ENCODE measurements at regions not wholly inside any gene's neighbourhood (a gene's known extent, or its start where the extent isn't known, plus 50 kb on each side); places are given as distances from the start of the nearest gene placed in this dataset.

DNA sequence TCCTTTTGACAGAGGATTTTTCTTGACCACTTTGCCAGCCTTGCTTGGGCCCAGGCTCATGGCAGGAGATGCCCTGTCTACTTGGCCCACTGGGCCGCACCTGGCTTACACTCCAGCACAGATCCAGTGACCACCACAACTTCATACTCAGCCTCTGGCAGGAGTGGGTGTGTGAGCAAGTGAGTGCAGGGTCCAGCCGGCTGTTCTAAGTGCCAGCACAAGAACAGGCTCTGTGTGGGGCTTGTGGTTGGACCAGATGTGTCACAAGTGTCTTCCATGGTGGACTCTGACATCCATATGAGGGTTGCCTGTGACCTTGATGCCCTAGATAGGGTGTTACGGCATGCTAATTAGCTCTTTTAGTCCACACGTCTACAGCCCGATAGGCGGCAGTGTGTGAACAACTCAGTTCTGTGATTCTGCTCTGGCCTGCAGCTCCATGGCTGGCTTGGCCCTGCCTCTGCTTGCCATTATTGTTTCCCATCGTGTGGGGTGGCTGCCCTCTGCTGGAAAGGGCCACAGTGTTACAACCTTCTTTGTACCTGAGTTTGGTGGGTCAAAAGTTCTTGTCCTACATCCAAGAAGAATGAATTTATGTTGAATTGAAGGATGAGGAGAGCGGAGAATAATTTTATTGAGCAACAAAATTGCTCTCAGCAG, 1089.1 kb downstream of the SLC6A15 start:
- TF ChIP-seq, protein P1, sequence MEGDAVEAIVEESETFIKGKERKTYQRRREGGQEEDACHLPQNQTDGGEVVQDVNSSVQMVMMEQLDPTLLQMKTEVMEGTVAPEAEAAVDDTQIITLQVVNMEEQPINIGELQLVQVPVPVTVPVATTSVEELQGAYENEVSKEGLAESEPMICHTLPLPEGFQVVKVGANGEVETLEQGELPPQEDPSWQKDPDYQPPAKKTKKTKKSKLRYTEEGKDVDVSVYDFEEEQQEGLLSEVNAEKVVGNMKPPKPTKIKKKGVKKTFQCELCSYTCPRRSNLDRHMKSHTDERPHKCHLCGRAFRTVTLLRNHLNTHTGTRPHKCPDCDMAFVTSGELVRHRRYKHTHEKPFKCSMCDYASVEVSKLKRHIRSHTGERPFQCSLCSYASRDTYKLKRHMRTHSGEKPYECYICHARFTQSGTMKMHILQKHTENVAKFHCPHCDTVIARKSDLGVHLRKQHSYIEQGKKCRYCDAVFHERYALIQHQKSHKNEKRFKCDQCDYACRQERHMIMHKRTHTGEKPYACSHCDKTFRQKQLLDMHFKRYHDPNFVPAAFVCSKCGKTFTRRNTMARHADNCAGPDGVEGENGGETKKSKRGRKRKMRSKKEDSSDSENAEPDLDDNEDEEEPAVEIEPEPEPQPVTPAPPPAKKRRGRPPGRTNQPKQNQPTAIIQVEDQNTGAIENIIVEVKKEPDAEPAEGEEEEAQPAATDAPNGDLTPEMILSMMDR (IDR thresholded peaks at IDR 0.05; ENCODE audit: unreplicated experiment): no peak
- H3K36me3 Mint-ChIP-seq (ENCODE audit: insufficient read depth, unreplicated experiment): no peaks in the 10 kb centered on the region
- DNase-seq: peak; percentile 66
- peaks cover 3% of the 10 kb centered on the region for H3K9me3 Mint-ChIP-seq (ENCODE audit: low read depth, unreplicated experiment)
- H3K27ac Mint-ChIP-seq (ENCODE audit: unreplicated experiment): no peak overlapping the region
- BruUV-seq (replicated peaks): no TSS peak
- H3K4me3 Mint-ChIP-seq (ENCODE audit: low read depth, unreplicated experiment): no peak overlapping the region
- intact Hi-C loops (cut with micrococcal nuclease; ENCODE audit: unreplicated experiment): loop anchor here (5.0 kb wide), 1 partner anchor 1136 kb away; the partner anchor contains the start of gene TMTC2
- H3K27me3 Mint-ChIP-seq (ENCODE audit: unreplicated experiment): no peaks in the 10 kb centered on the region
- CTCF ChIA-PET: interaction anchor here (0.6 to 1.0 kb wide), 3 partner anchors 69 to 1138 kb away, joined by 3 to 8 read pairs (median 4); partner anchors contain the start of gene TMTC2
- H3K4me1 Mint-ChIP-seq (ENCODE audit: low read depth, unreplicated experiment): peaks cover 28% of the 10 kb centered on the region

DNA sequence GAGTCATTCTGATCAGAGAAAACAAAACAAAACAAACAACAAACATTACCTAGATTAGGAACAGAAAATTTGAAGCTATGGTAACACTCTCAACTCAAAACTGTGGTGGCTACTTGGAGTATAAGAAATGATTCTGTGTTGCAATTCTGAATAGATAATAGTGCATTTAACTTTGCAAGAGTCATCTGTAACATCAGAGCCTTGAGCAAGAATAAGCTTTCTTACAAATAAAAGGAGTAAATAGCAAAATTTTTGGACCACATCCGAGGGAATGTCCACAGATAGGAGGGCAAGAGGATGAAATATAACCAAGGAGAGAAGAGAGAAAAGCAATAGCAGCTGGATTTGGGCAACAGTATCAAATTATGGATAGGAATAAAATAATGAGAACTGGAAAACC, 1090.6 kb downstream of the SLC6A15 start:
- no TSS peak for BruUV-seq (replicated peaks)

DNA sequence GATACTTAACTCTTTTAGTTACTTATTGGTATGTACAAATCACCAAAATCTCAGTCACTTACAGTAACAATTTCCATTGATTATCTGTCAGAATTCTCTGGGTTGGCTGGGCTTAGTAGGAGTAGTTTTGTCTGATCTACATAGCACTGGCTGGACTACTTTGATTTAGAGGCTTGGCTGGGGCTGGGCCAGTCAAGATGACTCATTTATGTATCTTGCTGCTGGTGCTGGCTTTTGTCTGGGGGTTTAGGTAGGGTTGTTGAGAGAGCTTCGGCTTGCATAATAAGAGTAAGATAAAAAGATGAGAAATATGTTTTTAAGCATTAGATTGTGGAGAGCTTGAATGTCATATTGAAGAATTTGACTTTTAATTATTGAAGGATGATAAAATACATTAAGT, 1093.7 kb downstream of the SLC6A15 start:
- DNase-seq: peak; percentile 56
- Mint-ChIP-seq H3K27me3 (ENCODE audit: unreplicated experiment) (no peaks in the 10 kb centered on the region), H3K9me3 (ENCODE audit: low read depth, unreplicated experiment) (peaks cover 2% of the 10 kb centered on the region), H3K4me3 (ENCODE audit: low read depth, unreplicated experiment) (no peak overlapping the region), H3K4me1 (ENCODE audit: low read depth, unreplicated experiment) (peaks cover 25% of the 10 kb centered on the region), H3K27ac (ENCODE audit: unreplicated experiment) (peak overlapping the region; percentile 3), H3K36me3 (ENCODE audit: insufficient read depth, unreplicated experiment) (no peaks in the 10 kb centered on the region)
- BruUV-seq (replicated peaks): no TSS peak
- CTCF ChIA-PET: no interaction called here
- TF ChIP-seq, protein P1 (IDR thresholded peaks at IDR 0.05; ENCODE audit: unreplicated experiment): no peak
- intact Hi-C loops (cut with micrococcal nuclease; ENCODE audit: unreplicated experiment): loop anchor here (10.0 kb wide), 1 partner anchor 1294 kb away; no protein-coding TSS in a partner anchor

More for the DNA sequence above, 1090.6 kb downstream of the SLC6A15 start:
- CTCF ChIA-PET: no interaction called here
- H3K36me3 Mint-ChIP-seq (ENCODE audit: insufficient read depth, unreplicated experiment): no peaks in the 10 kb centered on the region
- TF ChIP-seq, protein P1 (IDR thresholded peaks at IDR 0.05; ENCODE audit: unreplicated experiment): no peak
- H3K4me3 Mint-ChIP-seq (ENCODE audit: low read depth, unreplicated experiment): no peak overlapping the region
- no peaks in the 10 kb centered on the region for H3K27me3 Mint-ChIP-seq (ENCODE audit: unreplicated experiment)
- intact Hi-C loops (cut with micrococcal nuclease; ENCODE audit: unreplicated experiment): loop anchor here (5.0 kb wide), 1 partner anchor 1135 kb away; the partner anchor contains the start of gene TMTC2
- no peak overlapping the region for H3K27ac Mint-ChIP-seq (ENCODE audit: unreplicated experiment)
- H3K4me1 Mint-ChIP-seq (ENCODE audit: low read depth, unreplicated experiment): peaks cover 29% of the 10 kb centered on the region
- no peak for DNase-seq
- peaks cover 3% of the 10 kb centered on the region for H3K9me3 Mint-ChIP-seq (ENCODE audit: low read depth, unreplicated experiment)

DNA sequence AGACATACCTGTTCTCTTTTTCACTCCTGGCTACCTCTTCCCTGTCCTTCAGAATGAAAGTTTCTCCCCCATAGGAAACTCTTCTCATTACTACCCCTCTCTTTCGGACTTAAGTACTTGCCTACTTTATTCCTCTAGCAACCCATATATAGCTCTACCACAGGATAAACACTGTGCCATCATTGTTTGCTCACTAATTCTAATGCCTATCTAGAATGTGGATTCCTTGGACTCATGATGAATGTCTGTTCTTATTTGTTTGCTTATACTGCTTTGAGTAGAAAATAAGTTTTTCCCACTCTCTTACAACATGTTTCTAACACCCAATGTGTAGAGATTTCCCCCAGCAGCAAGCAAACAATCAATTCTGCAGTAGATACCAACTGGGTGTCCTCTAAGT, 1094.9 kb downstream of the SLC6A15 start:
- Mint-ChIP-seq H3K36me3 (ENCODE audit: insufficient read depth, unreplicated experiment) (no peaks in the 10 kb centered on the region), H3K4me3 (ENCODE audit: low read depth, unreplicated experiment) (no peak overlapping the region), H3K27me3 (ENCODE audit: unreplicated experiment) (no peaks in the 10 kb centered on the region), H3K4me1 (ENCODE audit: low read depth, unreplicated experiment) (peaks cover 21% of the 10 kb centered on the region), H3K27ac (ENCODE audit: unreplicated experiment) (no peak overlapping the region), H3K9me3 (ENCODE audit: low read depth, unreplicated experiment) (no peaks in the 10 kb centered on the region)
- DNase-seq: no peak
- BruUV-seq (replicated peaks): no TSS peak
- TF ChIP-seq, protein P1 (IDR thresholded peaks at IDR 0.05; ENCODE audit: unreplicated experiment): no peak
- intact Hi-C loops (cut with micrococcal nuclease; ENCODE audit: unreplicated experiment): loop anchor here (10.0 kb wide), 1 partner anchor 1293 kb away; no protein-coding TSS in a partner anchor
- CTCF ChIA-PET: no interaction called here
